OCI-LY7 (cell line): ENCODE measurements at regions not wholly inside any gene's neighbourhood (a gene's known extent, or its start where the extent isn't known, plus 50 kb on each side); places are given as distances from the start of the nearest gene placed in this dataset.

Source experiments
- BruUV-seq: library from RNA; stranded (reverse); fragments of 400-500 nt; replicated peaks from 2 replicates; lab custom pipeline; 2021; lab: Mats Ljungman, UMichigan
- CTCF ChIA-PET: fragments of 300-600 bp; sonication (Branson Sonifier 250); formaldehyde crosslinking; loops from one replicate; lab custom pipeline; 2022; ENCODE audit warnings: antibody characterized with exemption; ENCODE audit not compliant: unreplicated experiment; lab: Charles Lee
- POLR2A ChIA-PET: fragments of 300-600 bp; sonication (Branson Sonifier 250); formaldehyde crosslinking; loops from one replicate; lab custom pipeline; 2022; ENCODE audit warnings: antibody characterized with exemption; lab: Charles Lee
- DNase-seq: peaks from one replicate; pipeline ENCODE4 v3.0.0-alpha.2; 2015; ENCODE audit warnings: low spot score
- H2AFZ ChIP-seq: fragments of 200-600 bp; sonication (generic), shearing (Covaris generic); 2 replicates; pipeline ENCODE4 v1.6.1; 2014; ENCODE audit warnings: mild to moderate bottlenecking, antibody characterized with exemption, low read length, moderate library complexity
- H3K27ac ChIP-seq: fragments of 200-600 bp; sonication (generic); 2 replicates; pipeline ENCODE4 v1.5.1; 2014; ENCODE audit warnings: mixed run types, low read depth, mild to moderate bottlenecking, moderate library complexity, low read length, inconsistent platforms; ENCODE audit not compliant: poor library complexity, severe bottlenecking
- H3K36me3 ChIP-seq: fragments of 200-600 bp; sonication (generic); 2 replicates; pipeline ENCODE4 v1.6.1; 2014; ENCODE audit warnings: mild to moderate bottlenecking, antibody characterized with exemption, low read length, moderate library complexity, mixed read lengths; ENCODE audit not compliant: insufficient read depth
- H3K4me1 ChIP-seq: fragments of 200-600 bp; sonication (generic); 2 replicates; pipeline ENCODE4 v1.5.1; 2014; ENCODE audit warnings: mild to moderate bottlenecking, low read length; ENCODE audit not compliant: insufficient read depth, poor library complexity, severe bottlenecking
- H3K4me2 ChIP-seq: fragments of 200-600 bp; sonication (generic); 2 replicates; pipeline ENCODE4 v1.6.1; 2014; ENCODE audit warnings: mild to moderate bottlenecking, low read length
- H3K4me3 ChIP-seq: fragments of 200-600 bp; sonication (generic); 2 replicates; pipeline ENCODE4 v1.5.1; 2014; ENCODE audit warnings: mild to moderate bottlenecking, low read depth, low read length; ENCODE audit not compliant: poor library complexity, severe bottlenecking
- H3K79me2 ChIP-seq: fragments of 200-600 bp; sonication (generic); 2 replicates; pipeline ENCODE4 v1.6.1; 2016; ENCODE audit warnings: low read depth, mild to moderate bottlenecking, low read length, moderate library complexity, mixed read lengths; ENCODE audit not compliant: insufficient read depth
- H3K9me2 ChIP-seq: fragments of 200-600 bp; sonication (generic); 2 replicates; pipeline ENCODE4 v1.6.1; 2016; ENCODE audit warnings: mild to moderate bottlenecking, low read length, mixed read lengths; ENCODE audit not compliant: insufficient read depth
- H3K9me3 ChIP-seq: fragments of 200-600 bp; sonication (generic); 2 replicates; pipeline ENCODE4 v1.6.1; 2014; ENCODE audit warnings: mild to moderate bottlenecking, mixed run types, low read length, mixed read lengths
- H4K20me1 ChIP-seq: fragments of 200-600 bp; sonication (generic); 2 replicates; pipeline ENCODE4 v1.6.1; 2014; ENCODE audit warnings: mild to moderate bottlenecking, antibody characterized with exemption, low read length, moderate library complexity, mixed read lengths; ENCODE audit not compliant: insufficient read depth
- EZH2phosphoT487 ChIP-seq: fragments of 200-600 bp; sonication (generic); IDR thresholded peaks from 2 replicates; pipeline ENCODE4 v1.6.1; 2018; ENCODE audit warnings: low read depth, borderline replicate concordance, mild to moderate bottlenecking, mixed run types, antibody characterized with exemption, low read length, moderate library complexity, mixed read lengths
- intact Hi-C: fragments of 100-400 bp; cut with micrococcal nuclease; formaldehyde crosslinking; loops from one replicate; pipeline ENCODE4 v1.10.0; 2022; ENCODE audit not compliant: unreplicated experiment
- TF ChIP-seq, protein P1 (sequence below): fragments of 200-600 bp; sonication (generic); conservative IDR thresholded peaks from 2 replicates; pipeline ENCODE4 v1.5.1; 2014; ENCODE audit warnings: mild to moderate bottlenecking, antibody characterized with exemption, low read length, moderate library complexity, mixed read lengths

DNA sequence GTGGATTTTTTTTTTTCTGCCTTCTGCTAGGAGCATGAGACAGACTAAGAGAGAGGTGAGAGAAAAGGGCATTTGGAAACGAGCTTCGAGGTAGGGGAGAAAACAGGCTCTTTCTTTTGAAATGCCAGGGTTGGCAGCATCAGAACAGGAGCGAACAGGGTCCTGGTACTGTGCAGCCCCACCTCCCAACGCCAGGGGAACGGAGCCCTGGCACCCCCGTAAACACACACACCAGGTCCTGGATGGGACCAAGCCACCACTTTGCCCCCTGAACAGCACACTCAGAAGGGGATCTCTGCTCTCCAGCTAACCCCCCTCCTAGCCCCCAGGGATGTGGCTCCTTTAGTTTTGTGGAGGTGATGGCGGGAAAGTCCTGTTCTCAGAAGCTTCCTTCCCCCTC, 127.1 kb downstream of the CTTN start:
- no peak for TF ChIP-seq EZH2phosphoT487
- TF ChIP-seq, protein P1, sequence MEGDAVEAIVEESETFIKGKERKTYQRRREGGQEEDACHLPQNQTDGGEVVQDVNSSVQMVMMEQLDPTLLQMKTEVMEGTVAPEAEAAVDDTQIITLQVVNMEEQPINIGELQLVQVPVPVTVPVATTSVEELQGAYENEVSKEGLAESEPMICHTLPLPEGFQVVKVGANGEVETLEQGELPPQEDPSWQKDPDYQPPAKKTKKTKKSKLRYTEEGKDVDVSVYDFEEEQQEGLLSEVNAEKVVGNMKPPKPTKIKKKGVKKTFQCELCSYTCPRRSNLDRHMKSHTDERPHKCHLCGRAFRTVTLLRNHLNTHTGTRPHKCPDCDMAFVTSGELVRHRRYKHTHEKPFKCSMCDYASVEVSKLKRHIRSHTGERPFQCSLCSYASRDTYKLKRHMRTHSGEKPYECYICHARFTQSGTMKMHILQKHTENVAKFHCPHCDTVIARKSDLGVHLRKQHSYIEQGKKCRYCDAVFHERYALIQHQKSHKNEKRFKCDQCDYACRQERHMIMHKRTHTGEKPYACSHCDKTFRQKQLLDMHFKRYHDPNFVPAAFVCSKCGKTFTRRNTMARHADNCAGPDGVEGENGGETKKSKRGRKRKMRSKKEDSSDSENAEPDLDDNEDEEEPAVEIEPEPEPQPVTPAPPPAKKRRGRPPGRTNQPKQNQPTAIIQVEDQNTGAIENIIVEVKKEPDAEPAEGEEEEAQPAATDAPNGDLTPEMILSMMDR = no peak
- no TSS peak for BruUV-seq
- intact Hi-C loops = no loop called here
- Histone ChIP-seq H3K36me3 (no peaks in the 10 kb centered on the region), H3K79me2 (no peaks in the 10 kb centered on the region), H3K4me3 (no peak overlapping the region), H3K27ac (no peak overlapping the region), H3K9me2 (no peaks in the 10 kb centered on the region), H3K4me1 (no peaks in the 10 kb centered on the region), H3K9me3 (no peaks in the 10 kb centered on the region), H2AFZ (no peak overlapping the region), H4K20me1 (no peaks in the 10 kb centered on the region), H3K4me2 (no peak overlapping the region)
- no peak for DNase-seq
- POLR2A ChIA-PET = no interaction called here
- CTCF ChIA-PET = no interaction called here

DNA sequence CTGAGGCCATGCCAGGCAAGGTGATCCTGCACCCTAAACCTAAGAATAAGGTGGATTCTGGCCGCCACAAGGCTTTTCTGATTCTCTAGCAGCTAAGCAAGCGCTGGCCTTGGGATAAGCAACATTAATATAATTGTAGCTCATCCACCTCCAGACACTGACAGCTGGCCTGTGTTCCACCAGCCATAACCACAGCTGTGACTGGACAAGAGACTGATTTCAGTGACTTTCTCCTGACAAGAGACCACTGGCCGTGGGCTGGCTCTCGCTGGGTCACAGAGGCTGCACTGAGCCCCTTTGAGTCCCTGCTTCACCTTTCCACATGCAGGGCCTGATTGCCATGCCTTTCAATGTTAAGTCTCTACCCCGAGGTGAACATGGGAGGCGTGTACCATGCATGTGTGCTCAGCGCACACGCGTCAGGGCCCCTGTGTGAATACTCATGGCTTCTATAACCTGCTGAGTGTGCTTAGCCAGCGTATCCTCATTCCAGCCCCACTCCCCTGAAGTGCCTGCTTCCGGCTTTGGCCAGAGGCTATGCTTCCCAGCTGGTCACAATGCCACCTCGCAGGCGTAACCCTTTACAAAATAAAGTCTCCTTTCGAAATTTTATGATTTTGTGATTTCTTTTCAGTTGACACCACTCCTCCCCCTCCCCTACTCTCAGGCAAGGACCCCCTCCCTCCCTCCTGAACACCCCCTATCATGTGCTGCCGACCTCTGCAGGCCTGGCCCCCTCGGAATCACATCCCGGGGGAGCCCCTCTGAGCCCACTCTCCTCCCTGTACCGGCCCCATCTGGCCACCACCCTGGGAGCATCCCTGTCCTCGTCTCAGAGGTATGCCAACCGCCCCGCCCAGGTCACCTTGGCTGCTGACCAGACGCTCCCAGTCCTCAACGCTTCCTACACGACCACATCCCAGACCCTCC, 128.1 kb downstream of the CTTN start:
- Histone ChIP-seq H3K9me2 (no peaks in the 10 kb centered on the region), H3K79me2 (no peaks in the 10 kb centered on the region), H3K4me1 (no peaks in the 10 kb centered on the region), H3K36me3 (no peaks in the 10 kb centered on the region), H3K4me3 (no peak overlapping the region), H4K20me1 (no peaks in the 10 kb centered on the region), H3K4me2 (no peak overlapping the region), H3K27ac (no peak overlapping the region), H2AFZ (no peak overlapping the region), H3K9me3 (no peaks in the 10 kb centered on the region)
- no peak for DNase-seq
- POLR2A ChIA-PET = no interaction called here
- intact Hi-C loops = no loop called here
- TF ChIP-seq, protein P1 = no peak
- no peak for TF ChIP-seq EZH2phosphoT487
- BruUV-seq = no TSS peak
- CTCF ChIA-PET = no interaction called here

DNA sequence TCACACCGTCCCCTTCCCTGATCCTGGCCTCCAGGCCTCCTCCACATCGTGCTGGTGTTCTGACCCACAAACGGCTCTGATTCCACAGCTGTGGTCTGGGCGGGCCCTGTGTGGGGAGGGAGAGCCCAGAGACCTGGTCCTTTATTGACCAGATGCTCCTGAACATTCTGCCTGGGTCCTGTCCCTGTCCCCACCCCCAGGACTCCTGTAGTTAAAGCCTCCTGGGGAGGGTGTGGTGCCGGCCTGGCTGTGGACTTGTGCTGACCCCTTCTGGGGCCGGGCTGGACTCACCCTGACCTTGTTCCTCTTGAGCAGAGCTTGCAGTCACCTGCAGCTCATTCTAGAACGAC, 128.7 kb downstream of the CTTN start:
- Histone ChIP-seq H3K4me1 (no peaks in the 10 kb centered on the region), H3K9me2 (no peaks in the 10 kb centered on the region), H4K20me1 (no peaks in the 10 kb centered on the region), H3K9me3 (no peaks in the 10 kb centered on the region), H2AFZ (no peak overlapping the region), H3K4me2 (no peak overlapping the region), H3K79me2 (no peaks in the 10 kb centered on the region), H3K4me3 (no peak overlapping the region), H3K27ac (no peak overlapping the region), H3K36me3 (no peaks in the 10 kb centered on the region)
- POLR2A ChIA-PET = no interaction called here
- no peak for TF ChIP-seq EZH2phosphoT487
- TF ChIP-seq, protein P1 = no peak
- intact Hi-C loops = no loop called here
- CTCF ChIA-PET = no interaction called here
- no peak for DNase-seq
- no TSS peak for BruUV-seq
